Colonic mucosa (tissue), 4 donors: ENCODE measurements at regions not wholly inside any gene's neighbourhood (a gene's known extent, or its start where the extent isn't known, plus 50 kb on each side); places are given as distances from the start of the nearest gene placed in this dataset.

Source experiments
- DNase-seq: peaks from one replicate; pipeline ENCODE4 v3.0.0-alpha.2; 2020
- H3K27ac ChIP-seq: fragments of 200-600 bp; one replicate; pipeline ENCODE4 v1.8.0; 2021
- H3K27me3 ChIP-seq: fragments of 200-600 bp; one replicate; pipeline ENCODE4 v1.8.0; 2021
- H3K36me3 ChIP-seq: fragments of 200-600 bp; one replicate; pipeline ENCODE4 v1.8.0; 2021
- H3K4me1 ChIP-seq: fragments of 200-600 bp; one replicate; pipeline ENCODE4 v1.8.0; 2021; ENCODE audit warnings: mild to moderate bottlenecking
- H3K4me3 ChIP-seq: fragments of 200-600 bp; one replicate; pipeline ENCODE4 v1.8.0; 2021
- H3K9ac ChIP-seq, 2 donors: one replicate each; pipeline ENCODE4 v1.7.0; 2013; ENCODE audit warnings: control low read depth in 2 of 2, low read depth in 2 of 2, low read length in 2 of 2
- H3K9me3 ChIP-seq: fragments of 200-600 bp; one replicate; pipeline ENCODE4 v1.8.0; 2021
- intact Hi-C: fragments of 100-400 bp; cut with DNase I; formaldehyde crosslinking; loops from one replicate; pipeline ENCODE4 v1.14.1; 2022
- TF ChIP-seq, protein P1 (sequence below): fragments of 200-600 bp; IDR thresholded peaks from one replicate; pipeline ENCODE4 v1.8.0; 2022; ENCODE audit warnings: antibody characterized with exemption, mild to moderate bottlenecking
- donor health status: healthy.
- donor health status: DM: no; HTN: no; CAD: no.
- donor health status: DM: no; HTN: no; CAD: no.

DNA sequence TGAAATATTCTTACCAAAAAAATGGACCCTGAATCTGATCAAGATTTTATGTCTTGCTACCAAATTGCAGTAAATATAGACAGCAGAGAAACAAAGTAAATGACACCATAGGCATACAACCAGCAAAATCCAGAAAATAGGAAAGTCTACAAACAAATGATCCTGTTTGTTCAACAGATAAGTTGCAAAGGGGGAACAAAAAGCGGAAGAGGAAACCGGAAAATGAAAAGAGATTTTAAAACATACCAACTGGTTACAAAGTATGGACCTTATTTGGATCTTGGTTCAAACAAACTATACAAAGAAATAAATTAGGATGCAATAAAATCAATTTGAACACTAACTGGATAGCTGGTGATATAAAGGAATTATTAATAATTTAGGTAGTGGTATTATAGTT is 92.0 kb downstream of the TMPRSS5 start:
- no peak for DNase-seq
- TF ChIP-seq, protein P1, sequence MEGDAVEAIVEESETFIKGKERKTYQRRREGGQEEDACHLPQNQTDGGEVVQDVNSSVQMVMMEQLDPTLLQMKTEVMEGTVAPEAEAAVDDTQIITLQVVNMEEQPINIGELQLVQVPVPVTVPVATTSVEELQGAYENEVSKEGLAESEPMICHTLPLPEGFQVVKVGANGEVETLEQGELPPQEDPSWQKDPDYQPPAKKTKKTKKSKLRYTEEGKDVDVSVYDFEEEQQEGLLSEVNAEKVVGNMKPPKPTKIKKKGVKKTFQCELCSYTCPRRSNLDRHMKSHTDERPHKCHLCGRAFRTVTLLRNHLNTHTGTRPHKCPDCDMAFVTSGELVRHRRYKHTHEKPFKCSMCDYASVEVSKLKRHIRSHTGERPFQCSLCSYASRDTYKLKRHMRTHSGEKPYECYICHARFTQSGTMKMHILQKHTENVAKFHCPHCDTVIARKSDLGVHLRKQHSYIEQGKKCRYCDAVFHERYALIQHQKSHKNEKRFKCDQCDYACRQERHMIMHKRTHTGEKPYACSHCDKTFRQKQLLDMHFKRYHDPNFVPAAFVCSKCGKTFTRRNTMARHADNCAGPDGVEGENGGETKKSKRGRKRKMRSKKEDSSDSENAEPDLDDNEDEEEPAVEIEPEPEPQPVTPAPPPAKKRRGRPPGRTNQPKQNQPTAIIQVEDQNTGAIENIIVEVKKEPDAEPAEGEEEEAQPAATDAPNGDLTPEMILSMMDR, result no peak
- no peak overlapping the region for H3K4me3 ChIP-seq
- no peak overlapping the region for H3K27ac ChIP-seq
- H3K27me3 ChIP-seq, result no peaks in the 10 kb centered on the region
- intact Hi-C loops, result no loop called here
- no peaks in the 10 kb centered on the region for H3K4me1 ChIP-seq
- no peak overlapping the region for H3K9ac ChIP-seq
- H3K36me3 ChIP-seq, result no peaks in the 10 kb centered on the region
- H3K9me3 ChIP-seq, result no peaks in the 10 kb centered on the region

DNA sequence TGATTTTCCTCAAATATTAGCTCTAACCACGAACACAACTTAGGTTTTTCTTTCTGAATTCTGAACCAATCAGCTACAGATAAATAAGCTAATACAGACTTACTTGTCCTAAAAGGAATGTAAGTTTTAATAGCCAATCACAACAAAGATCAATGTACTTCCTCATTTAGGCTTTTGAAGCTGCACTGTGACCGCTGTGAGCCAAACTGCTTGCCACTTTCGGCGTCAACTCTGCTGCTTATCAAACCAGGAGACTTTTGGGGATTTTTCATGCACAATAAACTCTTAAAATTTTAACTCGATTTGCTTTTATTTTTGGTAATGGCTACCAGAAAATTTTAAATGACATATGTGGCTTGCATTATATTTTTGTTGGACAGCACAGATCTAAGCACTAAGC is 92.5 kb downstream of the TMPRSS5 start:
- Histone ChIP-seq H3K27ac (no peak overlapping the region), H3K27me3 (no peaks in the 10 kb centered on the region), H3K4me3 (no peak overlapping the region), H3K9ac (no peak overlapping the region), H3K36me3 (no peaks in the 10 kb centered on the region), H3K9me3 (no peaks in the 10 kb centered on the region), H3K4me1 (no peaks in the 10 kb centered on the region)
- no peak for DNase-seq
- TF ChIP-seq, protein P1, result no peak
- intact Hi-C loops, result no loop called here

DNA sequence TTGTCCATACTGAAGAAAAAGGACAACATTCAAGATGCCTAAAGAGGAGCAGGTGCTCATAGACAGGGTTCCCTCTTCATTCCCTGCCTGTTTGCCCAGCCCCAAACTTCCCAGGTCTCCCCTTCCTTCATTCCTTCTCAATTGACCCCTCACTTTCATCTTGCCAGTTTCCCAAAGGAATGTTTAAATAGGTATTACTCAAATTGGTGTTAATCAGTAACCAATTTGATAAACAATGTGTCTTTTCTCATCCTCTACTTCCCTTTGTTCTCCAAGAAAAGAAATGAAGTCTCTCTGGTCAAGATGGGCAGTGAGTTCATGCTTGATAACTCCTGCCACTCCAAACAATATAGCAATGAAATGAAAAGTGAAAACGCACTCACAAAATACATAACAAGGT is 101.9 kb downstream of the TMPRSS5 start:
- no peak for DNase-seq
- intact Hi-C loops, result no loop called here
- no peaks in the 10 kb centered on the region for H3K4me1 ChIP-seq
- no peak overlapping the region for H3K27ac ChIP-seq
- no peak overlapping the region for H3K9ac ChIP-seq
- H3K36me3 ChIP-seq, result no peaks in the 10 kb centered on the region
- TF ChIP-seq, protein P1, result no peak
- H3K9me3 ChIP-seq, result no peaks in the 10 kb centered on the region
- no peak overlapping the region for H3K4me3 ChIP-seq
- no peaks in the 10 kb centered on the region for H3K27me3 ChIP-seq

DNA sequence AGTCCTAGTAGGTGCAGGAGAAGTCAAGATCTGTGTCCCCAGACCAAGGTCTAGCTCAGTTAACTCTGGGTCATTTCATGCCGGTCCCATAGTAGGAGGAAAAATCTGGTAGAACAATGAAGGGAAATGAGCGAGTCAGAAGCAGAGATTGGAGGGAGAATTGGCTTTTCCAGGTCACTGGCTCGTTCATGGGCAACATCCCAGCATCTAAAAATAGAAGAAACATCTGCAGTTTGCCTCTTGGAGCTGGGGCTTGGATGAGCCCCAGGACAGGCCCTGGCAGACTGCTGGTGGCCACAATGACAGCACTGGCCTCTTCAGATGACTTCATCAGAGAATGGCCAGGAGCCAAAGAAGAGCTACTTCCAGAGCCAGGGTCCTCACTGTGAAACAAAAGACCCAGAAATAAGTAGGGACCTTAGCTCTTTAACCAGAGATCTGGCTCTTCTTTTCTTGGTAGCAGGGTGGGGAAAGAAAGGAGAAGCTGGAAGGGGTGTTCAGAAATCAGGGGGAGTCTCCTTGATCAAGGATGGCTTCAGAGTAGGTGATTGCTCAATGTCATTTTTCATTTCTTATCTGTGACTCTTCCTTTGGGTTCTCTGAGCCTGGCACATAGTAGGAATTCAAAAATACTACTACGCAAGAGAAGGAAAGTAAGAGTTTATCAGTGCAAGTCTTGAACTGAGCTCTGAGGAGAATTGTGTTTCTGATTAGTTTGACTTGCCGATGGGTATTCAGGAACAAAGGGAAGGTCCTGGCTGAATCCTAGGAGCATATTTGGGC is 102.6 kb downstream of the TMPRSS5 start:
- H3K4me3 ChIP-seq, result no peak overlapping the region
- no peak for DNase-seq
- H3K9ac ChIP-seq, result no peak overlapping the region
- H3K27ac ChIP-seq, result no peak overlapping the region
- H3K27me3 ChIP-seq, result no peaks in the 10 kb centered on the region
- no peaks in the 10 kb centered on the region for H3K36me3 ChIP-seq
- H3K4me1 ChIP-seq, result no peaks in the 10 kb centered on the region
- intact Hi-C loops, result no loop called here
- no peaks in the 10 kb centered on the region for H3K9me3 ChIP-seq
- TF ChIP-seq, protein P1, result no peak

DNA sequence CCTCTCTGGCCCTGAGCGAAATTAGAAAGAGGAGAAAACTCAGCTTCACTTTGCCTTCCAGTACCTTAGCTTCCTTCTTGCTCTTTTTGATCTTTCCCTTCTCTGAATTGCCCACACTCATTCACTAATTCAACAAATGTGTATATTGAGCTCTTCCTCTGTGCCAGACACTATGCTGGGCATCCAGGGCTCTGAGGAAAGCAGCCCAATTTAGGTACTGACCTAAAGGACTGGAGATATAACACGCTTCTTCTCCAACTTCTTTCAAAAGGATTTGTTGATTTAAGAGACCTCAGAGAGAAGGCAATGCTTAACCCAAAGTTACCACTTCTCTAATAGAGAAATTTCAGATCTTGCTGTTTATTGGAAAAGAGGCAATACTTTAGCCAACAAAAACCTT is 103.6 kb downstream of the TMPRSS5 start:
- no peaks in the 10 kb centered on the region for H3K9me3 ChIP-seq
- no peak overlapping the region for H3K27ac ChIP-seq
- H3K36me3 ChIP-seq, result no peaks in the 10 kb centered on the region
- TF ChIP-seq, protein P1, result no peak
- no peaks in the 10 kb centered on the region for H3K27me3 ChIP-seq
- no peak for DNase-seq
- intact Hi-C loops, result no loop called here
- no peak overlapping the region for H3K4me3 ChIP-seq
- no peak overlapping the region for H3K9ac ChIP-seq
- H3K4me1 ChIP-seq, result no peaks in the 10 kb centered on the region
